ENCODE measurements at regions not wholly inside any gene's neighbourhood (a gene's known extent, or its start where the extent isn't known, plus 50 kb on each side); places are given as distances from the start of the nearest gene placed in this dataset.
"Not testable (repeated sequence)": the region's sequence is repeated elsewhere in the genome, so short reads cannot be mapped to it uniquely, and the experiment has no call there.

DNA sequence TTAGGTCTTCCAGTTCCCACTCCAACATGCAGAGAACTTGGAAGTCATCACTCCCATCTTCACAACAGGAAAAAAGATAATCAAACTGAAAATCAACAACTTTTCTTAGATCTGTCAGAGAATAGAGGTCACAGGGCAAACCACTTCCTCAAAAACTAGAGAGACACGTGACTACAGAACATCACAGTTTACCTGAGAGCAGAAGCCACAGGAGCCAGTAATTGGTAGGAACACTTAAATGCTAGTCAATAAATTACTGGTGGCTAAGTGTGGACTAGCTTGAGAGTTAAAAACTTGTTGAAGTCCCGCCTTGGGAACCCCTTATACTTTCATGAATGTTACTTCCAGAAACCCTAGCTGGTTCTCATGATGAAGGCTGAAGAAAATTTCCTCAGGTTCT lies 81.1 kb downstream of the THSD1 start:
- H3K4me3 ChIP-seq; intact Hi-C loops (cut with DNase I): not testable (repeated sequence)

DNA sequence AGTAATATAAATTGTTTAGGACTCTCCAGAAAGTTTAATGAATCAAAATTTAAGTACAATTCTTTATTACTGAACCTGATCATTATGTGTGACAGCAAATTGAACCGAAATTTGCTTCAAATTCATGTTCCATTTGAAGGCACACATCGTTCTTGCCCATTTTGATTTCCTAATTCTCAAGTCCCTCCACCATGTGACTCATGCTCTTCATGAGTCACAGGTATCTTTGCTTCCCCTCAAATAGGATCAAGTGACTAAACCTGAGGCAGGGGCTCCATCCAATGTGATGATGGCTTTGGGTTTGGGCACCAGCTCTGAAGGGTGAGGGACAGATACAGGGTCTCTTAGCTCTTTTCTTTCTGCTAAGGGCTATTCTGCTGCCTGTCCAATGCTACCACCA lies 86.1 kb downstream of the THSD1 start:
- no peaks in the 10 kb centered on the region for H3K9me3 ChIP-seq
- no peaks in the 10 kb centered on the region for H3K36me3 ChIP-seq
- H3K4me1 ChIP-seq, result no peaks in the 10 kb centered on the region
- H3K4me3 ChIP-seq, result no peak overlapping the region
- H3K27ac ChIP-seq, result no peak overlapping the region
- TF ChIP-seq, protein P1, sequence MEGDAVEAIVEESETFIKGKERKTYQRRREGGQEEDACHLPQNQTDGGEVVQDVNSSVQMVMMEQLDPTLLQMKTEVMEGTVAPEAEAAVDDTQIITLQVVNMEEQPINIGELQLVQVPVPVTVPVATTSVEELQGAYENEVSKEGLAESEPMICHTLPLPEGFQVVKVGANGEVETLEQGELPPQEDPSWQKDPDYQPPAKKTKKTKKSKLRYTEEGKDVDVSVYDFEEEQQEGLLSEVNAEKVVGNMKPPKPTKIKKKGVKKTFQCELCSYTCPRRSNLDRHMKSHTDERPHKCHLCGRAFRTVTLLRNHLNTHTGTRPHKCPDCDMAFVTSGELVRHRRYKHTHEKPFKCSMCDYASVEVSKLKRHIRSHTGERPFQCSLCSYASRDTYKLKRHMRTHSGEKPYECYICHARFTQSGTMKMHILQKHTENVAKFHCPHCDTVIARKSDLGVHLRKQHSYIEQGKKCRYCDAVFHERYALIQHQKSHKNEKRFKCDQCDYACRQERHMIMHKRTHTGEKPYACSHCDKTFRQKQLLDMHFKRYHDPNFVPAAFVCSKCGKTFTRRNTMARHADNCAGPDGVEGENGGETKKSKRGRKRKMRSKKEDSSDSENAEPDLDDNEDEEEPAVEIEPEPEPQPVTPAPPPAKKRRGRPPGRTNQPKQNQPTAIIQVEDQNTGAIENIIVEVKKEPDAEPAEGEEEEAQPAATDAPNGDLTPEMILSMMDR (IDR thresholded peaks at IDR 0.05), result no peak
- intact Hi-C loops (cut with DNase I), result no loop called here
- H3K27me3 ChIP-seq, result no peaks in the 10 kb centered on the region
- DNase-seq (ENCODE audit: low spot score in 2 of 2), result no peak

More for the DNA sequence above, 81.1 kb downstream of the THSD1 start:
- H3K27me3 ChIP-seq; H3K36me3 ChIP-seq; DNase-seq (ENCODE audit: low spot score in 2 of 2); H3K9me3 ChIP-seq; H3K27ac ChIP-seq; H3K4me1 ChIP-seq: not testable (repeated sequence)

DNA sequence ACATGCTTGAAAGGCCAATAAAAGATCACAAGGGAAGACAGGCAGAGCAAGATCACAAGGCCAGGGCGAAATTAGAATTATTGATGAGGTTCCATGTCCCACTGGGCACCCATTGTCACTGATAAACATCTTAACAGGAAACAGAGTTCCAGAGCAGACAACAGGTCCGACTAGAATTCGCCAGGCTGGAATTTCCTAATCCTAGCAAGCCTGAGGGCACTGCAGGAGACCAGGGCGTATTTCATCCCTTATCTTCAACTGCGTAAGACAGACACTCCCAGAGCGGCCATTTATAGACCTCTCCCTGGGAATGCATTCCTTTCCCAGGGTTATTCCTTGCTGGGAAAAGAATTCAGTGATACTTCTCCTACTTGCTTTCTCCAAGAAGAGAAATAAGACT lies 96.1 kb downstream of the THSD1 start:
- intact Hi-C loops (cut with DNase I); DNase-seq (ENCODE audit: low spot score in 2 of 2); H3K4me3 ChIP-seq; H3K9me3 ChIP-seq; H3K4me1 ChIP-seq; H3K27me3 ChIP-seq; H3K36me3 ChIP-seq; H3K27ac ChIP-seq: not testable (repeated sequence)

DNA sequence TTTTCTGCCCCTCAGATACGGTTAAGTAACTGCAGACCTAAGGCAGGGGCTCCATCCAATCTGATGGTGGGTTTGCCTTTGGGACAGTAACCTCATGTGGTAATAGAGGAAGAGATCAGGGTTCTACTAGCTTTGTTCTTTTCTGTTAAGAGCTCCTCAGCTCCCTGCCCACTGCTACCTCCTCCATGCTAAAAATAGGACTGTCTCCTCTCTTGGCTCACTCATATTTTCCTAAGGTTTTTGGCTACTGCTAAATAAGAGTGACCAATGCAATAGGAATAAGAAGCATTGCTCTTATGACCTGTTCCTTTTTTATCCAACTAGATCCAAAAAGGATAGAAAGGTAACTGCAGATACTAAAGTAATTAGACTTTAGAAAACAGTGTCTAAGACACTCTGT lies 99.6 kb downstream of the THSD1 start:
- H3K4me1 ChIP-seq; H3K27me3 ChIP-seq; H3K9me3 ChIP-seq; H3K4me3 ChIP-seq; DNase-seq (ENCODE audit: low spot score in 2 of 2); H3K36me3 ChIP-seq; intact Hi-C loops (cut with DNase I); H3K27ac ChIP-seq: not testable (repeated sequence)

DNA sequence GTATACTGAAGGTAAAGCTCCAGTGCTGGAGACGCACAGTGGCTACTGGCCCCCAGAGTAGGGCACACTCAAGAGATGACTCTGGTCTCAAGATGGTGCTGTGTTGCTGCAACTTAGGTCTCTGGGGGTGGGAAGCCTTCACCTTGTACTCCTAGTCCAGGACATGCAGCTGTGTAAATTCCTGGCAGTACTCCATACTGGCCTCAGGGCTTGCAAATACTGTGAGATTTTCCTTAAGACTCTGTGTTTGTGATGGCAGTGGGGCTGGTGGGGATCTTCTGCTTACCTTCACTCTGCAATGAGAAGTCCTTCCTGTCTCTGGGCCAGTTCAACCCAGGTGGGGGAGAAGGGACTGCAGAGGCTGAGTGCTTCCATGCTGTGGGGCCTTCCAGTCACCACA lies 102.9 kb downstream of the THSD1 start:
- H3K4me1 ChIP-seq; H3K4me3 ChIP-seq; intact Hi-C loops (cut with DNase I); H3K27me3 ChIP-seq; H3K9me3 ChIP-seq; H3K27ac ChIP-seq; H3K36me3 ChIP-seq; DNase-seq (ENCODE audit: low spot score in 2 of 2): not testable (repeated sequence)

DNA sequence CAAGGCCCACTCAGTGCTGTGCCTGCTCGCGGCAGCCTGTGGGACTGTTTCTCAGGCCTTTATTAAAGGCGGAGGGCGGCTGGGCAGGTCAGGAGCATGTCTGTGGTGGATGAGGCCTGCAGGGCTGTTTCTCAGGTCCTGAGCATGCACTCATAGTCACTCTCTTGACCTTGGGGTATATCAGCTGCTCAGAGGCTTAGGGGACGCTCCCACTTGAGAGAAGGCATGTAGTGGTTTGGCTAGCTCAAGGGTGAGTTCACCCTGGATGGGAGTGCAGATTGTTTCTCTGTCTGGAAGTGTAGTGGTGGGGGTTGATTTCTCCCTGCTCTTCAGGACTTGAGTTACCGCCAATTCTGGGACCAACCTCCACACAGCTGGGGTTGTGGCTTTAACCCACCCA lies 103.3 kb downstream of the THSD1 start:
- H3K27me3 ChIP-seq; H3K9me3 ChIP-seq; H3K4me3 ChIP-seq; H3K36me3 ChIP-seq; H3K27ac ChIP-seq; intact Hi-C loops (cut with DNase I); H3K4me1 ChIP-seq; DNase-seq (ENCODE audit: low spot score in 2 of 2): not testable (repeated sequence)

DNA sequence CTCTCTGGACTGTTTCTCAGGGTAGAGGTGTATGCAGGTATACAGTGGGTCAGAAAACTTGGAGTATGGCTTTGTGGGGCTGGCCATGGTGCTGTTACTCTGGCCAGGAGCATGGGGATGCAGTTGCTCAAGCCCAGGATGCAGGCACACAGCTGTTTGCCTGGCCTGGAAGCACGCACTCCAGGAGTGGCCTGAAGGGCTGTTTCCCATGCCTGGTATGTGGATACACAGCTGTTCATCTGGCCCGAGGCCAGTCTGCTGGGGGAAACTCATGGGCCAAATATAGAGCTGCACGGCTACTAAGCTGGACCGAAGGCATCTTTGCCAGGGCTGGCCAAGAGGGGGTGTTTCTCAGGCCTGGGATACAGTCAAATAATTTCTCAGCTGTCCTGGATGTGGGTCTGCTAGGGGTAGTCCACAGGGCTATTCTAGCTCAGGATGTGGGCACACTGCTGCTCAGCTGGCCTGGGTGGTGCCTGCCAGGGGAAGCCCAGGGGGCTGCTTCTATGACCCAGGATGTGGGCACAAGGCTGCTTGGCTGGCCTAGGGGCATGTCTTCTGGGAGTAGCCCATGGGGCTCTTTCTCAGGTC lies 104.1 kb downstream of the THSD1 start:
- H3K4me3 ChIP-seq; H3K36me3 ChIP-seq; H3K27ac ChIP-seq; H3K4me1 ChIP-seq; DNase-seq (ENCODE audit: low spot score in 2 of 2); H3K27me3 ChIP-seq; intact Hi-C loops (cut with DNase I); H3K9me3 ChIP-seq: not testable (repeated sequence)

DNA sequence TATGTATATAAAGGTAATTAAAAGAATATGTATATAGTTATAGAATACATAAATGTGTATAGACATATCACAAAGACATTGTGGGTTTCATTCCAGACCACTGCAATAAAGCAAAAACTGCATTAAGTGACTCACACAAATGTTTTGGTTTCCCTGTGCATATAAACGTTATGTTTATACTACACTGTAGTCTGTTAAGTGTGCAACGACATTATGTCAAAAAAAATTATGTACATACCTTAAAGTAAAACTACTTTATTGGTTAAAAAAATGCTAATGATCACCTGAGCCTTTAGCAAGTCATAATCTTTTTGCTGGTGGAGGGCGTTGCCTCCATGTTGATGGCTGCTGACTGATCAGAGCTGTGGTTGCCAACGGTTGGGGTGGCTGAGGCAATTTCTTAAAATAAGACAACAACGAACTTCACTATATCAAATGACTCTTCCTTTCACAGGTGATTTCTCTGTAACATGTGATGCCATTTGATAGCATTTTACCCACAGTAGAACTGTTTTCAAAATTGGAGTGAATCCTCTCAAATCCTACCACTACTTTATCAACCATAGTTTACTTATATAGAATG lies 107.8 kb downstream of the THSD1 start:
- H3K4me3 ChIP-seq; H3K36me3 ChIP-seq; H3K4me1 ChIP-seq; H3K9me3 ChIP-seq; H3K27me3 ChIP-seq; H3K27ac ChIP-seq; DNase-seq (ENCODE audit: low spot score in 2 of 2); intact Hi-C loops (cut with DNase I): not testable (repeated sequence)

DNA sequence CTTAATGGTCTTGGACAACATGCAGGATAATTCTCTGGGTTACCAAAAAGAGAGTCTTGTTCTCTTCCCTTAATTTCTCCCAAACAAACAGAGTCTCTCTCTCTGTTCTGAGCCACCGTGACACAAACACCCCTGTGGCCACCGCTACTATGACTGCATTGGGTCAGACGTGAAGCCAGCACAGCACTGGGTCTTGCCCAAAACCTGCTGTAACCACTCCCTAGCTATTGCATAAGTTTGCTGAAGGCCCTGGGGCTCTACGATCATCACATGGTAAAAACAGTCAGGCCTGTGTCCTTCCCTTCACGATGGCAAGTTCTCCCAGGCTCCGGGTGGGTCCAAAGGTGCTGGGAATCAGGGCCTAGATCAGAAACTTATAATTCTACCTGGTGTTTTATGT lies 117.1 kb downstream of the THSD1 start:
- H3K4me1 ChIP-seq; DNase-seq (ENCODE audit: low spot score in 2 of 2); H3K27me3 ChIP-seq; H3K4me3 ChIP-seq; H3K36me3 ChIP-seq; H3K27ac ChIP-seq; intact Hi-C loops (cut with DNase I); H3K9me3 ChIP-seq: not testable (repeated sequence)

DNA sequence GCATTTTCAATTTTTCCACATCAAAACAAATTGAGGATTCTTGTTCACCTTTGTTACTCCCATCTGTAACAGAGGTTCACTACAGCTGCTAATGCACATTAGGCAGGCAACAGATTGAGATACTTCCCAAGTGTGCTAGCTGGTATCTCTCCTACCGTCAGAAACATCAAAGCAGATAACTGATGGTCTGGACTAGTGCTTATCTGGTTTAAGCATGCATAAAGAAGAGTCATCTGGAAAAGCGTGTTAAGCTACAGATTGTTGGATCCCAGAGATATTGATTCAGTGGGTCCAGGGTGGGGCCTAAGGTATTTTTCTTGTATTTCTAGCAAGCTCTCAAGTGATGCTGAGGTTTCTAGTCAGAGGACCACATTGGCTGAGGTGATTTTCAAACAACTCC lies 122.0 kb upstream of the NEK3 start:
- H3K36me3 ChIP-seq; intact Hi-C loops (cut with DNase I); H3K4me1 ChIP-seq; DNase-seq (ENCODE audit: low spot score in 2 of 2); H3K9me3 ChIP-seq; H3K27me3 ChIP-seq; H3K4me3 ChIP-seq; H3K27ac ChIP-seq: not testable (repeated sequence)

DNA sequence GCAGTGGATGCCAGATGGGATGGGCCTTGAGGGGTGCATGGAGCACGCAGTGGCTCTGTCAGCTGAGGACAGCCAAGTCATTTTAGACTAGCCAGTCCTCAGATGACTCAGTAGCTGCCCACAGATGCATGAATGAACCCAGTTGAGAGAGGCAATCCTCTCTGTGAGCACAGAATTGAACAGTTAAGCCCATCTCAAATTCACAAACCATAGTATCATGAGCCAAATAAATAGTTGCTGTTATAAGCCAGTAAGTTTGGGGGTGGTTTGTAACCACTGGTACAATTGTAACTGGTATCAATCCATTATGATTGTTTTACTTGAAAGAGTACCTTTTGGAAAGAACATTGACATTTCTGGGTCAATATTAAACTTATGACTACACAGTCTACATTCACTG lies 120.0 kb upstream of the NEK3 start:
- intact Hi-C loops (cut with DNase I); H3K9me3 ChIP-seq; H3K4me3 ChIP-seq; H3K4me1 ChIP-seq; DNase-seq (ENCODE audit: low spot score in 2 of 2); H3K36me3 ChIP-seq; H3K27ac ChIP-seq; H3K27me3 ChIP-seq: not testable (repeated sequence)

DNA sequence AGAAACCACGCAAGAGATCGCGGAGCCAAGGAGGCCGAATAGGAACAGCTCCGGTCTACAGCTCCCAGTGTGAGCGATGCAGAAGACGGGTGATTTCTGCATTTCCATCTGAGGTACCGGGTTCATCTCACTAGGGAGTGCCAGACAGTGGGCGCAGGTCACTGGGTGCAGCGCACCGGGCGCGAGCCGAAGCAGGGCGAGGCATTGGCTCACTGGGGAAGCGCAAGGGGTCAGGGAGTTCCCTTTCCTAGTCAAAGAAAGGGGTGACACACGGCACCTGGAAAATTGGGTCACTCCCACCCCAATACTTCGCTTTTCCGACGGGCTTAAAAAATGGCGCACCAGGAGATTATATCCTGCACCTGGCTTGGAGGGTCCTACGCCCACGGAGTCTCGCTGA lies 94.9 kb upstream of the NEK3 start:
- H3K27me3 ChIP-seq; H3K27ac ChIP-seq; DNase-seq (ENCODE audit: low spot score in 2 of 2); H3K36me3 ChIP-seq; H3K9me3 ChIP-seq; intact Hi-C loops (cut with DNase I); H3K4me3 ChIP-seq; H3K4me1 ChIP-seq: not testable (repeated sequence)

DNA sequence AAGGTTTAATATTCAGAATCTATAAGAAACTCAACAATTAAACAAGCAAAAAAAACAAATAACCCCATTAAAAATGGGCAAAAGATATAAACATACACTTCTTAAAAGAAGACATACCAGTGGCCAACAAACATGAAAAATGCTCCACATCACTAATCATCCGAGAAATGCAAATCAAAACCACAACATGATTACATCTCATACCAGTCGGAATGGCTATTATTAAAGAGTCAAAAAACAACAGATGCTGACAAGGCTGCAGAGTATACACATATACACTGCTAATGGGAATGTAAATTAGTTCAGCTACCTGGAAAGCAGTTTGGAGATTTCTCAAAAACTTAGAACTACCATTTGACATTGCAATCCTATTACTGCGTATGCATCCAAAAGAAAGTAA lies 81.4 kb upstream of the NEK3 start:
- DNase-seq (ENCODE audit: low spot score in 2 of 2); H3K36me3 ChIP-seq; intact Hi-C loops (cut with DNase I); H3K9me3 ChIP-seq; H3K4me3 ChIP-seq; H3K27ac ChIP-seq; H3K4me1 ChIP-seq; H3K27me3 ChIP-seq: not testable (repeated sequence)
